Chondrocyte (in vitro differentiated cells): ENCODE measurements at regions not wholly inside any gene's neighbourhood (a gene's known extent, or its start where the extent isn't known, plus 50 kb on each side); places are given as distances from the start of the nearest gene placed in this dataset.

ENCODE experiments used
- DNase-seq: peaks from one replicate; pipeline ENCODE4 v3.0.0; 2021; ENCODE audit warnings: mixed read lengths, low spot score
- H3K27ac Mint-ChIP-seq: one replicate; pipeline ENCODE4 v1.8.0; 2021; ENCODE audit warnings: mild to moderate bottlenecking, moderate library complexity, mixed read lengths; ENCODE audit not compliant: unreplicated experiment
- H3K27me3 Mint-ChIP-seq: 2 replicates; pipeline ENCODE4 v1.8.0; 2021; ENCODE audit warnings: low read depth, mixed read lengths
- H3K36me3 Mint-ChIP-seq: 2 replicates; pipeline ENCODE4 v1.8.0; 2021; ENCODE audit warnings: low read depth, mixed read lengths
- H3K4me1 Mint-ChIP-seq: 2 replicates; pipeline ENCODE4 v1.8.0; 2021; ENCODE audit warnings: low read depth, mild to moderate bottlenecking, mixed read lengths
- H3K4me3 Mint-ChIP-seq: one replicate; pipeline ENCODE4 v1.8.0; 2021; ENCODE audit warnings: mild to moderate bottlenecking, moderate library complexity, mixed read lengths; ENCODE audit not compliant: unreplicated experiment
- H3K9me3 Mint-ChIP-seq: 2 replicates; pipeline ENCODE4 v1.8.0; 2021; ENCODE audit warnings: low read depth, mixed read lengths
- CTCF ChIP-seq: fragments of 200-600 bp; sonication (generic); IDR thresholded peaks from 2 replicates; pipeline ENCODE4 v1.5.0; 2021; ENCODE audit warnings: antibody characterized with exemption, mild to moderate bottlenecking, moderate library complexity

- Mint-ChIP-seq H3K27me3 (no peaks in the 10 kb centered on the region), H3K4me1 (peaks cover 4% of the 10 kb centered on the region), H3K36me3 (peaks cover 6% of the 10 kb centered on the region), H3K4me3 (no peak overlapping the region), H3K9me3 (peaks cover 8% of the 10 kb centered on the region), H3K27ac (no peak overlapping the region)
- no peak for DNase-seq
- TF ChIP-seq CTCF: peak; percentile 65
Observed at GRCh38 chr12:104825408-104825807, 132.7 kb downstream of the SLC41A2 start.

GRCh38 chr12:104823985-104824461 is 134.1 kb downstream of the SLC41A2 start:
- Mint-ChIP-seq H3K4me3 (no peak overlapping the region), H3K27ac (no peak overlapping the region), H3K9me3 (peaks cover 8% of the 10 kb centered on the region), H3K36me3 (peaks cover 10% of the 10 kb centered on the region), H3K27me3 (no peaks in the 10 kb centered on the region), H3K4me1 (peaks cover 4% of the 10 kb centered on the region)
- no peak for TF ChIP-seq CTCF
- no peak for DNase-seq

GRCh38 chr12:104822941-104823340 is 135.1 kb downstream of the SLC41A2 start:
- DNase-seq: no peak
- Mint-ChIP-seq H3K27ac (no peak overlapping the region), H3K4me3 (no peak overlapping the region), H3K36me3 (peaks cover 12% of the 10 kb centered on the region), H3K4me1 (peaks cover 4% of the 10 kb centered on the region), H3K27me3 (no peaks in the 10 kb centered on the region), H3K9me3 (peaks cover 10% of the 10 kb centered on the region)
- TF ChIP-seq CTCF: no peak

- H3K27me3 Mint-ChIP-seq: no peaks in the 10 kb centered on the region
- peaks cover 2% of the 10 kb centered on the region for H3K9me3 Mint-ChIP-seq
- no peak for TF ChIP-seq CTCF
- no peak overlapping the region for H3K27ac Mint-ChIP-seq
- peaks cover 7% of the 10 kb centered on the region for H3K36me3 Mint-ChIP-seq
- H3K4me3 Mint-ChIP-seq: no peak overlapping the region
- H3K4me1 Mint-ChIP-seq: no peaks in the 10 kb centered on the region
- no peak for DNase-seq
Observed at GRCh38 chr12:104816845-104817503, 141.1 kb downstream of the SLC41A2 start.

- peaks cover 2% of the 10 kb centered on the region for H3K9me3 Mint-ChIP-seq
- no peaks in the 10 kb centered on the region for H3K27me3 Mint-ChIP-seq
- H3K27ac Mint-ChIP-seq: no peak overlapping the region
- H3K4me3 Mint-ChIP-seq: no peak overlapping the region
- H3K36me3 Mint-ChIP-seq: peaks cover 7% of the 10 kb centered on the region
- DNase-seq: no peak
- TF ChIP-seq CTCF: no peak
- H3K4me1 Mint-ChIP-seq: no peaks in the 10 kb centered on the region
Observed at GRCh38 chr12:104815935-104816334, 142.2 kb downstream of the SLC41A2 start.
